Mesenteric fat pad (tissue), 1 donor: ENCODE measurements at regions not wholly inside any gene's neighbourhood (a gene's known extent, or its start where the extent isn't known, plus 50 kb on each side); places are given as distances from the start of the nearest gene placed in this dataset.

ENCODE experiments used
- DNase-seq: peaks from one replicate; pipeline ENCODE4 v3.0.0-alpha.2; 2020; ENCODE audit warnings: low spot score
- donor health status: DM: yes; HTN: yes; CAD: no.

- no peak for DNase-seq
These were observed 129.5 kb upstream of the SESN3 start for GRCh38 chr11:95360377-95361075.

- no peak for DNase-seq
These were observed 128.8 kb upstream of the SESN3 start for GRCh38 chr11:95359756-95360155.

GRCh38 chr11:95359341-95359663, 128.3 kb upstream of the SESN3 start:
- no peak for DNase-seq

GRCh38 chr11:95358511-95359340, 127.7 kb upstream of the SESN3 start:
- DNase-seq, result no peak

GRCh38 chr11:95354304-95354703, 123.3 kb upstream of the SESN3 start:
- DNase-seq, result no peak

GRCh38 chr11:95353706-95354105, 122.7 kb upstream of the SESN3 start:
- no peak for DNase-seq

GRCh38 chr11:95352733-95353346, 121.8 kb upstream of the SESN3 start:
- DNase-seq, result no peak

GRCh38 chr11:95349345-95349942, 118.4 kb upstream of the SESN3 start:
- DNase-seq, result no peak

- no peak for DNase-seq
These were observed 115.3 kb upstream of the SESN3 start for GRCh38 chr11:95346265-95346664.

GRCh38 chr11:95345651-95346050, 114.6 kb upstream of the SESN3 start:
- no peak for DNase-seq

GRCh38 chr11:95344932-95345642, 114.1 kb upstream of the SESN3 start:
- DNase-seq, result no peak

- DNase-seq, result no peak
These were observed 110.2 kb upstream of the SESN3 start for GRCh38 chr11:95341221-95341620.

GRCh38 chr11:95339086-95339901, 108.3 kb upstream of the SESN3 start:
- no peak for DNase-seq

GRCh38 chr11:95338430-95338991, 107.5 kb upstream of the SESN3 start:
- no peak for DNase-seq

GRCh38 chr11:95337972-95338429, 107.0 kb upstream of the SESN3 start:
- DNase-seq, result no peak

- DNase-seq, result no peak
These were observed 106.4 kb upstream of the SESN3 start for GRCh38 chr11:95337175-95337957.

GRCh38 chr11:95335989-95336388, 105.0 kb upstream of the SESN3 start:
- DNase-seq, result no peak

GRCh38 chr11:95331161-95331560, 100.2 kb upstream of the SESN3 start:
- DNase-seq, result no peak

GRCh38 chr11:95330302-95330701, 99.3 kb upstream of the SESN3 start:
- no peak for DNase-seq
